ENCODE measurements at regions not wholly inside any gene's neighbourhood (a gene's known extent, or its start where the extent isn't known, plus 50 kb on each side); places are given as distances from the start of the nearest gene placed in this dataset.

DNA sequence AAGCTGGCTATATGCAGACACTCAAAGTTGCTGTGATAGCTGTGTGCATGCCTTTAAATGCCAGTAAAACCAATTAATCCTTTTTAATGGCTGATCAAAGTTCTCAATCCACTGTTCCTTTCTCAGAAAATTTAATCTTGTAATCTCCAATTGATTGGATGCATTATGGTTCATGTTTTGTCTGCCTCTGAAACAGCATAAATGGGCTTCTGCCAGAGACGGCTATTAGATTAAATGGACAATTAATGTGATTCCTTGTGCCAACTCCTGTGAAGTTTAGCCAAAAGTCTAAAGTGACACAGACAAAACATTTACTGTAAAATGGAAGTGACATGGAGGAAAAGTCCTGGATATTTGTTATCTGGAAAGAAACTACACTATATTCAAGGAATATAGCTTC, 952.5 kb upstream of the FAT3 start:
- no peak for TF ChIP-seq SIN3A (IDR thresholded peaks at IDR 0.05; ENCODE audit: borderline replicate concordance, insufficient read depth, low read length)
- TF ChIP-seq POLR2AphosphoS5 (IDR thresholded peaks at IDR 0.05; ENCODE audit: low read depth, low read length), result no peak
- no peak for TF ChIP-seq REST (IDR thresholded peaks at IDR 0.05; ENCODE audit: insufficient read depth in 1 of 2, low read depth in 2 of 2, low read length in 2 of 2)
- no peak for TF ChIP-seq FOXP2 (optimal IDR thresholded peaks at IDR 0.05; ENCODE audit: borderline replicate concordance, extremely low read depth, extremely low read length, insufficient read depth)
- no peak for TF ChIP-seq TAF1 (IDR thresholded peaks at IDR 0.05; ENCODE audit: borderline replicate concordance, insufficient read depth, low read length)

GRCh38 chr11:91265946-91266345, 958.7 kb upstream of the FAT3 start:
- TF ChIP-seq FOXP2 (optimal IDR thresholded peaks at IDR 0.05; ENCODE audit: borderline replicate concordance, extremely low read depth, extremely low read length, insufficient read depth), result no peak
- TF ChIP-seq REST (IDR thresholded peaks at IDR 0.05; ENCODE audit: insufficient read depth in 1 of 2, low read depth in 2 of 2, low read length in 2 of 2), result no peak
- TF ChIP-seq SIN3A (IDR thresholded peaks at IDR 0.05; ENCODE audit: borderline replicate concordance, insufficient read depth, low read length), result no peak
- no peak for TF ChIP-seq POLR2AphosphoS5 (IDR thresholded peaks at IDR 0.05; ENCODE audit: low read depth, low read length)
- TF ChIP-seq TAF1 (IDR thresholded peaks at IDR 0.05; ENCODE audit: borderline replicate concordance, insufficient read depth, low read length), result no peak

DNA sequence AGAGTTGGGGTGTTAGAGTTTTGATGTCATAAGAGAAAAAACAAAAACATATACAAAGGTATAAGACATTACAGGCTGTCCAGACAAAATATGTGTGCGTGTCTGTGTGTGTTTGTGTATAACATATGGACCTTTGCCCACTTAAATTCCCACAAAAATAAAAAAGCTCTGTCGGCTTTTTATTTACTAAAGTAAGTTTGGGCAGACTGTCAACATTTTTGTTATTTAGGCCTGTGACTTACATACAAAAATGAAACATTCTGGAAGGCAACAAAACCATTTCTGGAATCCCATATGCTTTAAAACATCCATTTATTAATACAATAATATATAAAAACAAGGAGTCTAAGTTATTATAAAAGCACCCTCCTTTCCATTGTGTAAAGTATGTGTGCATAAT, 960.1 kb upstream of the FAT3 start:
- no peak for TF ChIP-seq POLR2AphosphoS5 (IDR thresholded peaks at IDR 0.05; ENCODE audit: low read depth, low read length)
- no peak for TF ChIP-seq FOXP2 (optimal IDR thresholded peaks at IDR 0.05; ENCODE audit: borderline replicate concordance, extremely low read depth, extremely low read length, insufficient read depth)
- TF ChIP-seq TAF1 (IDR thresholded peaks at IDR 0.05; ENCODE audit: borderline replicate concordance, insufficient read depth, low read length), result no peak
- TF ChIP-seq REST (IDR thresholded peaks at IDR 0.05; ENCODE audit: insufficient read depth in 1 of 2, low read depth in 2 of 2, low read length in 2 of 2), result no peak

- TF ChIP-seq POLR2AphosphoS5 (IDR thresholded peaks at IDR 0.05; ENCODE audit: low read depth, low read length) (no peak), FOXP2 (optimal IDR thresholded peaks at IDR 0.05; ENCODE audit: borderline replicate concordance, extremely low read depth, extremely low read length, insufficient read depth) (no peak), REST (IDR thresholded peaks at IDR 0.05; ENCODE audit: insufficient read depth in 1 of 2, low read depth in 2 of 2, low read length in 2 of 2) (no peak), SIN3A (IDR thresholded peaks at IDR 0.05; ENCODE audit: borderline replicate concordance, insufficient read depth, low read length) (no peak), TAF1 (IDR thresholded peaks at IDR 0.05; ENCODE audit: borderline replicate concordance, insufficient read depth, low read length) (no peak)
These were observed 960.9 kb upstream of the FAT3 start for GRCh38 chr11:91263496-91264365.
